Epithelial cell of proximal tubule (primary cell): ENCODE measurements at regions not wholly inside any gene's neighbourhood (a gene's known extent, or its start where the extent isn't known, plus 50 kb on each side); places are given as distances from the start of the nearest gene placed in this dataset.

Source experiments
- DNase-seq: peaks from one replicate; pipeline ENCODE4 v3.0.0-alpha.2; 2011; ENCODE audit warnings: low read depth
- H3K4me3 ChIP-seq: 2 replicates; pipeline ENCODE4 v1.5.1; 2011; ENCODE audit warnings: low read depth, mild to moderate bottlenecking, low read length
- CTCF ChIP-seq: conservative IDR thresholded peaks from 2 replicates; pipeline ENCODE4 v1.5.1; 2012; ENCODE audit warnings: low read depth, mild to moderate bottlenecking, low read length

GRCh38 chr15:98326804-98327203 is 321.5 kb upstream of the IGF1R start:
- no peak for DNase-seq
- no peak overlapping the region for H3K4me3 ChIP-seq
- TF ChIP-seq CTCF: no peak

GRCh38 chr15:98330258-98330657 is 318.1 kb upstream of the IGF1R start:
- no peak for TF ChIP-seq CTCF
- no peak for DNase-seq
- H3K4me3 ChIP-seq: no peak overlapping the region

GRCh38 chr15:98330692-98331435 is 317.5 kb upstream of the IGF1R start:
- TF ChIP-seq CTCF: no peak
- DNase-seq: no peak
- H3K4me3 ChIP-seq: no peak overlapping the region

- no peak for DNase-seq
- no peak overlapping the region for H3K4me3 ChIP-seq
- TF ChIP-seq CTCF: no peak
Observed at GRCh38 chr15:98331676-98332075, 316.7 kb upstream of the IGF1R start.

GRCh38 chr15:98333251-98333650 is 315.1 kb upstream of the IGF1R start:
- no peak for TF ChIP-seq CTCF
- no peak overlapping the region for H3K4me3 ChIP-seq
- DNase-seq: no peak

- no peak for DNase-seq
- TF ChIP-seq CTCF: no peak
- H3K4me3 ChIP-seq: no peak overlapping the region
Observed at GRCh38 chr15:98342911-98343310, 305.4 kb upstream of the IGF1R start.

GRCh38 chr15:98344591-98344990 is 303.7 kb upstream of the IGF1R start:
- H3K4me3 ChIP-seq: no peak overlapping the region
- DNase-seq: no peak
- no peak for TF ChIP-seq CTCF
